ENCODE measurements at regions not wholly inside any gene's neighbourhood (a gene's known extent, or its start where the extent isn't known, plus 50 kb on each side); places are given as distances from the start of the nearest gene placed in this dataset.

DNA sequence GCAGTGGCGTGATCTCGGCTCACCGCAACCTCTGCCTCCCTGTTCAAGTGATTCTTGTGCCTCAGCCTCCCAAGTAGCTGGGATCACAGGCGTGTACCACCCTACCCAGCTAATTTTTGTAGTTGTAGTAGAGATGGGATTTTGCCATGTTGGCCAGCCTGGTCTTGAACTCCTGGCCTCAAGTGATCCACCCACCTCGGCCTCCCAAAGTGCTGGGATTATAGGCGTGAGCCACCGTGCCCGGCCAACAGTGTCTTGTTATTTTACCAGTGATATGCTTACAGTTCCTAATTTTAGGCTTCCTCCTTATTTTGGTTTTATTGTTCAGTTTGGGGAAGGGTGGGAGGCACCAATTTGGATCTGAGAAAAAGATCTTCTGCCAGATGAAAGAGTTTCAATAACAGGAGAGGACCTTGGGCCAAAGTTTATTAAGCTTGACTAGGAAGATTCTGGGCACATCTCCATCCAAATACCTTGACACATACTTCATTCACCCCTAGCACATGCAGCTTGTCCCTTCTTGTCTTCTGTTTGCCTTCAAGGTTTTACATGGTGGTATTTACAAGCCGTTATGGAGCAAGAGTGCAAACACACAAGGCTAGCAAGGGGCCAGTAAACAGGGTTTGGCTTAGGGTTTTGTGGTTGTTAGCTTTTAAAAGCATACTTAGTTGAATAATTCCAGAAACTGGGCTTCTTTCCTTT lies 168.1 kb upstream of the DMRT1 start:
- no peak for DNase-seq (ENCODE audit: low read depth)

DNA sequence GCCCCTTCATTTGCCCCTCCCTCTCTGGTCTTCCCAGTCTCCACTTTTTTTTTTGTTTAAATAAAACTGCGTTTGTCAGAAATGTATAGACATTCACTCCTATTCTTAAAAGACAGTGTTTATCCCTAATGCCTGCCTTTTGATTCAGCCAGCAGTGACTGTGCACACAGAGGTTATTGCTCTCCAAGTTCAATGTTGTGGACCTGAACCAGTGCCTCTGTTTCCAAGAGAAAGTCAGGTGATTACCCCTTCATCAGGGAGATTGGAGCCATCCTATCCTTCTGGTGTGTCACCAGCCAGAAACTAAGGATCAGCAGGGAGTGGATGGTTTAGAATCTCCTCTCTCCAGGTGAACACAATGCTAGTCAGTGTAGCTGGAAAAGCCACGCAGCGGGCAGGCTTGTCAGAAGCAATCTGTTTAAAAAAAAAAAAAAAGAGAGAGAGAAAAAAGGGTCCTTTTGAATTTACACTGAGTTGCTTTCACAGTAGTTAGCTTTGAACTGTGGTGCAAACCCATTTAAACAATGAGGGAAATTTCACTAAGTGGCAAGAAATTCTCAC lies 167.5 kb upstream of the DMRT1 start:
- DNase-seq (ENCODE audit: low read depth): no peak

DNA sequence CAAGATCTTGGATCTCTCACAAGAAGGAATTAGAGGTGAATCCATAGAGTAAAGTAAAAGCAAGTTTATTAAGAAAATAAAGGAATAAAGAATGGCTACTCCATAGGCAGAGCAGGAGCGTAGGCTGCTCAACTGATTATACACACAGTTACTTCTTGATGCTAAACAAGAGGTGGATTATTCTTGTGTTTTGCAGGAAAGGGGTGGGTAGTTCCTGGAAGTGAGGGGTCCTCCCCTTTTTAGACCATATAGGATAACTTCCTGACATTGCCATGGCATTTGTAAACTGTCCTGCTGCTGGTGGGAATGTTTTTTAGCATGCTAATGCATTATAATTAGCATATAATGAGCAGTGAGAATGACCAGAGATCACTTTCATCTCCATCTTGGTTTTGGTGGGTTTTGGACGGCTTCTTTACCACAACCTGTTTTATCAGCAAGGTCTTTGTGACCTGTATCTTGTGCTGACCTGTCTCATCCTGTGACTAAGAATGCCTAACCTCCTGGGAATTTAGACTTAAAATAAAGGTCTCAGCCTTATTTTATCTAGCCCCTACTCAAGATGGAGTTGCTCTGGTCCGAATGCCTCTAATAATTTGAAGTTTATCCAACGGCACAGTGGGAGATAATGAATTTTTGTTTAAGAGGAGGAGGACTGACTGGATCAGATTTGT lies 165.7 kb upstream of the DMRT1 start:
- DNase-seq (ENCODE audit: low read depth): no peak

DNA sequence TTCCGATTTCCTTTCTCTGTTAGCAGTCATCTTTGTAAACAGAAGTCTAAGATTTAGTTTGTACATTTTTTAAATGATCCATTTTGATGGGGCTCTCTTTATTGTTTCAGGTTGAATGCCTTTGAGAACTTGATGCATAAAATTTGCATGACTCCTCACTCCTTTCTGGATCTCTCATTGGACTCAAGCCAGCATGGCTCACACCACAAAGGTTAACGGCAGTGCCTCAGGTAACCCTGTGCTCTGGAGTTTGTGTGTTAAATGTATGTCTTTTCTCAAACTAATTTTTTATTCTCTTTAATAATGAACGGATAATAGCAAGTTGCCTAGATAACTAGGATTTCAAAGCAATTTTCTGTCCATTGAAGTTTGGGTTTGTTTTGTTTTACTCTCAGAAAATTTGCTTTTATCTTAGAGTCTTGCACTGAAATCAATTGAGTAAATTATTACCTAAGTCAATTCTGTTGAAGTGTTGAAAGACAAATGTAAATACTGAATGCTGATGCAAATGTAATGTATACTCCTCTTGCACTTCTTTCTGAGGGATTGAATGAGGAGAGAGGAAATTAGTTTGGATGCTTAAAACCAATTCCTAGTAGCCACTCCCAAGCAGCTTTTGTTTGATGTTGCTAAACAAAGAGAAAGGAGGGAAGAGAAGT lies 164.6 kb upstream of the DMRT1 start:
- no peak for DNase-seq (ENCODE audit: low read depth)

DNA sequence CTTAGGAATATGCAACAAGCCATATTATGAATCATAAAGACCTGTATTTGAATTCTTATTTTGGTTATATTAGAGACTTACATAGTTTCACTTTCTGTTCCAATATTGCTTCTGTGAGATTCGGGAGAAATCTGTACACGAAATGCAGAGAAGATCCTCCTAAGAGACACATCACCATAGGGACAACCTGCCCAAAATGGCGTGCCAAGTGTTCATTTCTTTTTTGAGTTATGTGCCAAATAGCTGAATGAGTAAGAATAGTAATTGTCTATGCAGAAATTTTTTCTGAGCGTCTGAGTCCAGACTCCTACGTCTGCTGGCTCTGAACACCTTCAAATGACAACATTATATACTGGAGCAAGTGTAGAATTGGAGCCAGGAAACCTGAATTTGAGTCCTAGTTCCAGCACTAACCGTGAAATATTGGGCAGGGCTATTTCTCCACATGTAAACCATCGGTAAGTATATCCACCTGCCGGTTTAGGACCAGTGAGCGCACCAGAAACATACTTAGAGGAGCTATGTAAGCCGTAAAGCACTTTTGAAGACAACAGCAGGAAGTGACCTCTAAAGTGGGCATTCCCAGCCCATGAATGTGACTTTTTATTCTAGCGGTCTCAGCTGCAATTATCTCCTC lies 163.9 kb upstream of the DMRT1 start:
- DNase-seq (ENCODE audit: low read depth): no peak

DNA sequence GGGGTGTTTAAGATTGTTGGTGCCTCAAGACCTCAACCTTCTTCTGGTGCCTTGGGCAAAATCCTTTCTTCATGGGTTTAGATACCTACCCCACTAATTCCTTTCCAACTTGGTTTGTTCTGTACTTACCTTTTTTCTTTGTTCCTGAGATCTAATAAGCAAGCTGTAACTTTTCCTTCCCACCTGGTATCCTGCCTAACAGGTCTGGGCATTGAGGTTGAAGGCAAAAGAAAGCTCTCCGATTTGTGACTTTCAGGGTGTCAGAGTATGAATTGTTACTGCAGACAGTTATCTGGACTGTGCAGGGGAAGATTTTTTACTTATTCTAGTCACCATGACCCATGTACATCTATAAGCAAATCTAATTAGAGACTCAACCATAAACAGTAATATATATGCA lies 162.6 kb upstream of the DMRT1 start:
- no peak for DNase-seq (ENCODE audit: low read depth)

DNA sequence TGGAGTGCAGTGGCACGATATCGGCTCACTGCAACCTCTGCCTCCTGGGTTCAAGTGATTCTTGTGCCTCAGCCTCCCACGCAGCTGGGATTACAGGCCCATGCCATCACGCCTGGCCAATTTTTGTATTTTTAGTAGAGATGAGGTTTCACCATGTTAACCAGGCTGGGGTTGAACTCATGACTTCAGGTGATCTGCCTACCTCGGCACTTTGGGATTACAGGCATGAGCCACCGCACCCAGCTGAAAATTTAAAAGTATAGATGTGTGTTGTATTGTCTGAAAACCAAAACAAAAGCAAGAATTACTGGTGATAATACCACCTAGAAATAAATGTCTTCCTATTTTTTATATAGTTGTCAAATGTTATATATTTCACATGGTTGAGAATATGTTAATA lies 162.0 kb upstream of the DMRT1 start:
- DNase-seq (ENCODE audit: low read depth): no peak

DNA sequence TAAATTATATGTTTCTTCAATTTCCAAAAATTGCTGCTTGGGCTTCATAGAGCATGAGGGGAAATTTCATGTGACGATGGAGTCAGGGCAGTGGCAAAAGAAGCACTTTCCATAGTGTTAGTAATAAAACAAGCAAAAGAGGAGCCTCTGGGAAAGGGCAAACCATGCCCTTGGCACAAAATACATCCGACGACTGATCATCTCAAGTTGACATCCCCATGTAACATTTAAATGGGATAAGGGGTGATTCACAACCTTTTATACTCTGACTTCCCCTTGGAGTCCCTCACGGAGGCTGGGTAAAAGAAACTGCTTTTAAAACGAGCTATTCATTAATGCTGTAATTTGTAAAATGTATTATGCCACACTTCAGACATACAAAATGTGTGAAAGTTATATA lies 161.4 kb upstream of the DMRT1 start:
- DNase-seq (ENCODE audit: low read depth): no peak

DNA sequence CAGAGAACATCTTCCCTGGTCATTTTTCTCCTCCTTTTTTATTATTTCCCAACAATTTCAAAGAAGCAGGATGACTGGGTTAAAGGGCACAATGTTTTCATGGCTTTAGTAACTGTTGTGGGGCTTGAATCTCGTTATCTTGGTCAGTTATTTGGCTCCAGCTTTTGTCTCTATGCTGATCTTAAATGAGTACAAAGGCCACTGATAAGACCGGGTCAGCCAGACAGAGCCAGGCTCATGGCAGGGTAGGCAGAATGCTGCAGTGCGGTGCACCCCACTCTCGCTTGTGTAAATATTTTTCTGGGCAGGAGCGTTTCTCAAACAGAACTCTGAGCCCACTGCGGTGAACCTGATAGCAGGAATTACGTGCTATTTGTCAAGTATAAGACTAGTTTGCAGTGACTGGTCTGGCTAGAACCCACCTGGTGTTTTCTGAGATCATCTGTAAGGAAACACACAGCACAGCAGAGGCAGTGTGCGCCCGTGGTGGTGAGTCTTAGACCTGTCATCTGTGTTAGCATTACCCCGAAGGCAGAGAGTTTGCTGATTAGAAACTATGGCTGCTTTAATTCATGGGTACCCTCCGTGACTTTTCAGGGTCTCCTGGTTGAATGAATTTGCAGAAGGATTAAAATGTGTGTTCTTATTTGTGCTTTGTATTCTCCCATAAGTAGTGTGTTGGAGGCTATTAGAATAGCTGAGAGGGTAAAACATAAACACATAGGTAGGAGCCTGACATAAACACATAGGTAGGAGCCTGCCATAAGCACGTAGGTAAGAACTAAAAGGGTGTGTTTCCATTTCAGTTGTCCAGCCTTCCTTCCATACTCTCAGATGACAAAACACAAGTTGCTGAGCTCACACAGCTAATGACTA lies 158.6 kb upstream of the DMRT1 start:
- no peak for DNase-seq (ENCODE audit: low read depth)

DNA sequence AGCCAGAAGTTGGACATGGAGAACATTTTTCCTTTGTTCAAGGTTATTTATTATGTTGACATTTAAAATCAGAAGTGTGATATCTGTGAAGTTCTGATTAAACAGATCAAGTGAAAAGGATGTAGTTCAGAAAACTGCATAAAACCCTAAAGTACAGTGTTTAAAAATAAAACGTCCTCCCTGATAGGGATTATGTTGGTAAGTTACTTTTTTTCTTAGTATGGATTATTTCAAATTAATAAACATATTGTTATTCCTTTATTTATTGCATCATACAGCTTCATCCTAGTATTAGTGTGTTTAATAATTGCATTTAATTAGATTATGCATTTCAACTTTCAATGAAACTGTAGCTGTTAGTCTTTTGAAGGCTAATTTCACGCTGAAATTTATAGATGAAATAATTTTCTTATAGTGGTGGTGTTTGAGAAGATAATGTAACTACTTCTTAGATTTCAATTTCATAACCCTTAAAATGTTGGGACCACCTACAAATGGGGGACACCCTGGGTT lies 157.9 kb upstream of the DMRT1 start:
- DNase-seq (ENCODE audit: low read depth): no peak

DNA sequence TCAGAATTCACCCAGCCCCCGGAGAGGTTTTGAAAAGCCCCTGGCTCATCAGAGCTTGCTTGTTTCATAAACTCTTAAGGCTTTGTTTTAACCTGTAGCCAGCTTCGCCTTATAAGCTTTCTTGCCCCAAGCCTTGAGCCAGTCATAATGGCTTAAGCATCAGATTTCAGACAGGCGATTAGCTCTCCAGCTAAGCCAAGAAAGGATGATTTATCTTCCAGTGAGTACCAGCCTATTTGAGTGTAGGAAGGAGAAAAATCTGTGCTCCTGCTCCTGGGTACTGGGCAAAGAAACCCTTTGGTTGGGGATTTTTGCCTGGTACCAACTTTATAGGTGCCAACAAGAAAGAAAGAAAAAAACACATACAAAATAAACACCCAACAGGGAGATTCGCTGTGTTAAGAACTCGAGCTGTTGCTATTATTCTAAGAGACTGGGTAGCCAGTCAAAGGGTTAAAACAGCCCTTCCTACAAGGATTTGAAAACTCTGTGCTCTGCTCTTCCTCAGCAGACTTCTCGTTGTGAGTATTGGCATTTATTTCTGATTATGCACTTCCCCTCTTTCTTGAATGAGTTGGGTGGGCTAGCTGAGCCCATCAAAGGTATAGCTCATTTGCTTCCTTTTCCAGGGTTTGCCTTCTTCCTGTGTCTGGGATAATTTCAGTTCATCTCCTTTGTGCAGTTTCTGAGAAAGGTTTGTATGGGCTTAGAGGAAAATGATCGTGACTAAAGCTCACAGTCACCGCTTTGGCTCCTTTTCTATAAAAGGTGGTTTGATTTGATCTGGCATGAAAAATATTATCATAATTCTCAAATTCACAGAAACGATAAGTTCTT lies 157.2 kb upstream of the DMRT1 start:
- DNase-seq (ENCODE audit: low read depth): no peak

DNA sequence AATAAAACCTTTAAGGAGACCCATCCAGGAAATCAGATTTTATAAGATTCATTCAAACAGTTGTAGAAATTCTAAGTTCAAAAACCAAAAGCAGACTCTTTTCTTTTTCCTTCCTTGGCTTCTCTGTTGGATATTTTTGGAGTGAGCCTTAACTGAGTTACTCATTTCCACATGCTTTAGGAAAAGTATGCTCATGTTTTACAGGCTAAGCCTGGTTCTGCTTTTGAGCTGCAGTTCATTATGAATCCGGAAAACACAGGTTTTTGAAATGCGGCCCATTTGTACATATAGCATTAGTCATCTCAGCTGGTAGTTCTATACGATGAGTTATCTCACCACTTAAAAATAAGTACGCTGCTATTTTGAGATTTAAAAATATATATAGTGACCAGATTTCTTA lies 156.6 kb upstream of the DMRT1 start:
- DNase-seq (ENCODE audit: low read depth): no peak

DNA sequence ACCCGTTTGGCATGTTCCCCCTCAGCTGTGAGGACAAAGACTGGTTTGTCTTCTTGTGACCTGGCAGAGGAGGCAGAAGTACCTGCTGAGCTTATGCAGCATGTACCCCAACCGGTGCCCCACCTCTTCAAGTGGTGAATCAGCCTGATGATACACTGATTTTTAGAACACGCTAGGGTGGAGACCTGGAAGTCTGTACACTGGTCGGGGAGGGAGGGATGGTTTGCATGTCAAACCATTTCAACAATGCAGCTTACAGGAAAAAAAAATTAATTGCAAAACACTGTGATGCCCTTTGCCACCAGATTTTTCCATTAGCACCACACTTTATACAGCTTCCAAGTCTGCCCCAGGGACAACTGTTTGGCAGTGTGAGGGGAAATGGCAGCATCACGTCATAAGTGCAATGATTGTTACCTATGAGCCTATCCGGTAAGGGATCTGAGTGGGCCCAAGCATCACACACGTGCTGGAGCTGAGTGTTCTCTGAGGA lies 155.1 kb upstream of the DMRT1 start:
- no peak for DNase-seq (ENCODE audit: low read depth)

DNA sequence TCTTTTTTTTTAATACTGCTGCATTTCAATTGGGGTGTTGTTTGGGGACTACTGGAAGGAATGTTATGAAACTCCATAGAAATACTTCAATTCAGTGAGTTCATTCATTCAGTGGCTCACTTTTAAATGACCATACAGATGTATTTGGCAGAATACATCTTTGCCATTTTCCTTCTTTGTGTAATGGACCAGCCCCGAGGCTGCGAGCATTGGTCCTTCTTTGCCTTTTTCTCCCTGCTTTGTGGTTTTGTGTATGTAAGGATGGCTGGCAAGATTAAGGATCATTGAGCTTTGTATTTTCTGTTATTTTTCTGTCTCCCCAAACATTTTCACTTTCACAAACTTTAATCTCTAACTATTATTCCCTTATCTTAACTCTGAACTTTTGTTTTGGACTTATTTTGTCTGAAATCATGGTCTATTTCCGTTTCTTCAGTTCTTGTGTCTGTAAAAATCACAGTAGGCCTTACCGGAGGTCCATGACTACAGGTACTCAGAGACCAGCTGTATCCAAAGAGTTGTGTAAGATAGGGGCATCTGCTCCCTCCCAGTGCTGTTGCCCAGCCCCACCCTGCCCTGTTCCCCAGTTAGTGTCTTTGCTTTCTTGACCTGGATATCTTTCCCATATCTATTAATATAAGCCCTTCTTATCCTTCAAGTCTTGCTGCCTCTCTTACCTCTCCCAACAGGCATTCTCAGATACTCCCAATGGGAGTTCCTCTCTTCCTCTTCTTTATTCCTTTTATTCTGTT lies 154.3 kb upstream of the DMRT1 start:
- no peak for DNase-seq (ENCODE audit: low read depth)

DNA sequence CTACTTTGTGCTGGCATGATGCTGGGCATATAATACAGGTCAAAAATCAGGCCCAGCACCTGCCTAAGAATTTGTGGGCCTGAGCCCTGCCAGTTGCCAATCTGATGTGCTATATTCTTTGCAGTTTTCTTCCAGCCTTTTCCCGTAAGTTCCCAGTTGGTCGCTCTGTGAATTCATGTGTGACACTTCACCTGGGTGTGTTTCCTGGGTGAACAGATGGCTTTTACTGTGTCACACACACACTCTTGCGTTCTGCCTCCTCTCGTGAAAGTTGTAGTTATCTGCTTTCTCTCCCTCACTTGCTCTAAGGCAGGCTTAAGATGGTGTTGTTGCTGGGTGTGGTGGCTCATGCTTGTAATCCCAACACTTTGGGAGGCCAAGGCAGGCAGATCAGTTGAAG lies 153.5 kb upstream of the DMRT1 start:
- no peak for DNase-seq (ENCODE audit: low read depth)

DNA sequence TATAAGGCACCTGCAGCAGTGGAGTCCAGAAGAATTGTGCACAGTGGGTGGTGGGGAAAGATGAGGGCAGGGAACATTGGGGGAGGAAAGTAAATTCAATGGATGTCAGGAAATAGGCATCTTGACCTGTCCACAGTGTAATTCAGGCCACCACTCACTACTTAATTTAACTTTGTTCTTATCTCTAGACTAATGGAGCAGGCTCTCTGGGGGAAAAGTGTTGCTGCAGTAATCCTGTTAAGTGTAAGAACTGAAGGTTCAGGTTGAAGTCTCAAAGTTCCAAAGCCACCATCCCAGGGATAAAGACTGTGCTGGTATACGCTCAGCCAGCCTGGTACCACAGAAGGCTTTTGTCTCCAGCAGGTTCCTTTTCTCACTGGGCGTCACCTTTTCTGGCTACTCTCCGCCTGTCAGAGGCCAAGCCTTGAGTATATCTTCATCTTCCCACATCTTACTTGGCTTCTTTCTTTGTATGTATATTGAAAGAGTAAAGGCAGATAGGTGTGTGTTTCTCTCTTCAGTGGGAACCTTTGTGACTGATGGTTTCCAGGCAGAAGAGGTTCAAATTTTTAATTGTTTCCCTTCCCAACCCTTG lies 150.9 kb upstream of the DMRT1 start:
- DNase-seq (ENCODE audit: low read depth): no peak

DNA sequence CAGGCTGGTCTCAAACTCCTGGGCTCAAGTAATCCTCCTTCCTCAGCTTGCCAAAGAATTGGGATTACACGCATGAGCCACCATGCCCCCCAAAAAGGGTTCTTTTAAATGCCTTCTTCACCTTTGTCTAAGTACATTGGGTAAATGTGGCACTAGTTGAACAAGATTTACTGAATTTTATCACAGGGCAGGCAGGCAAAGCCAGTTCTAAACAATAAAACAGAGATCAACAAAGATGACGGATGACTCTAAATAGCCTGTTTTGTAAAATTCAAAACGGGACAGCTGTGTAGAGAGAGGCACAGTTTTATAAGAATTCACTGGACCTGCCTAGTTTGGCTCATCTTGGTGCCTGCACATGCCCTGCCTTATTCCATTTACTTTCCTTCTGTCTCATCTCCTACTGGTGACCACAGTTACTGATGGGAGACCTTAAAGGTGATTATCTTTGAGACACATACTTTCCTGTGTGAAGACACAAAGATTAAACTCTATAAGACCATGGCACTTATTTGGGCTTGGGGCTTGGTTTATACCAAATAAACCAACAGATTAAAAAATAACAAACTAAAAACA lies 149.6 kb upstream of the DMRT1 start:
- DNase-seq (ENCODE audit: low read depth): no peak

DNA sequence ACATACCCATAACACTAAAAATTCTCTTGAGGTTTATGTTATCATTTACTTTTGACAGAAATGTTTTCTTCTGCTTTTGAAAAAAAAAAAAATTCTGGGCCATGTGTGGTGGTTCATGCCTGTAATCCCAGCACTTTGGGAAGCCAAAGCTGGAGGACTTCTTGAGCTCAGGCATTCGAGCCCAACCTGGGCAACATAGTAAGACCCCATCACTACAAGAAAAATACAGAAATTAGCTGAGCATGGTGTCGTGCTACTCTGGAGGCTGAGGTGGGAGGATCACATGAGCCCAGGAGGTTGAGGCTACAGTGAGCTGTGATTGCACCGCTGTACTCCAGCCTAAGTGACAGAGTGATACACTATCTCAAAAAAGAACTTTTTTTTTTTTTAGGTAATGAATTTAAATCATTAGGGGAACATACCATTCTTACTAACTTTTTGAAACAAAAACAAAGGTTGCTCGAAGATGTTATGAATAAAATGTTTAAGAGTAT lies 148.8 kb upstream of the DMRT1 start:
- DNase-seq (ENCODE audit: low read depth): no peak

Data from activated T-cell treated with anti-CD3 and anti-CD28 coated beads for 48 hours (primary cell).